ENCODE measurements at regions not wholly inside any gene's neighbourhood (a gene's known extent, or its start where the extent isn't known, plus 50 kb on each side); places are given as distances from the start of the nearest gene placed in this dataset.

- H3T11ph ChIP-seq (ENCODE audit: low read length): no peak overlapping the region
- no peak overlapping the region for H4K5ac ChIP-seq (ENCODE audit: insufficient read length, low read depth, low read length)
- no peak overlapping the region for H2BK20ac ChIP-seq (ENCODE audit: low read depth, low read length, poor library complexity, severe bottlenecking)
- no peaks in the 10 kb centered on the region for H3K79me1 ChIP-seq (ENCODE audit: insufficient read depth, low read depth, low read length, poor library complexity, severe bottlenecking)
- H2BK15ac ChIP-seq (ENCODE audit: low read depth, low read length): no peak overlapping the region
- no peaks in the 10 kb centered on the region for H3K27me3 Mint-ChIP-seq (ENCODE audit: low read depth)
- H3K4me1 Mint-ChIP-seq: no peaks in the 10 kb centered on the region
- H3K9ac ChIP-seq (ENCODE audit: extremely low read depth, insufficient read length, low read length): no peak overlapping the region
- no peak overlapping the region for H2BK120ac ChIP-seq (ENCODE audit: low read depth, low read length, poor library complexity, severe bottlenecking)
- H3K9me3 ChIP-seq (ENCODE audit: control insufficient read depth, low read depth, low read length): no peaks in the 10 kb centered on the region
- no peak overlapping the region for H2AFZ ChIP-seq (ENCODE audit: low read length)
- no peak overlapping the region for H3K27ac Mint-ChIP-seq
- H4K8ac ChIP-seq (replicated peaks; ENCODE audit: insufficient read length, low read depth, low read length): no peak overlapping the region
- no peaks in the 10 kb centered on the region for H3K23me2 ChIP-seq (ENCODE audit: insufficient read length, low read depth, low read length, poor library complexity, severe bottlenecking)
- no peak overlapping the region for H4K91ac ChIP-seq (ENCODE audit: insufficient read length, low read depth, low read length)
- H3K79me2 ChIP-seq (ENCODE audit: insufficient read depth, low read length): no peaks in the 10 kb centered on the region
- H3K18ac ChIP-seq (ENCODE audit: insufficient read length, low read depth, low read length): no peak overlapping the region
- H3K14ac ChIP-seq (ENCODE audit: insufficient read depth, low read length): no peak overlapping the region
- H3K56ac ChIP-seq (ENCODE audit: insufficient read length, low read depth, low read length): no peak overlapping the region
- H4K20me1 ChIP-seq (ENCODE audit: control insufficient read depth, insufficient read depth, insufficient read length): no peaks in the 10 kb centered on the region
- H3K4me1 ChIP-seq (ENCODE audit: insufficient read depth, low read length): no peaks in the 10 kb centered on the region
- H3K36me3 Mint-ChIP-seq (ENCODE audit: insufficient read depth in 1 of 3, low read depth in 3 of 3): no peaks in the 10 kb centered on the region
- no peak overlapping the region for H2BK12ac ChIP-seq (ENCODE audit: insufficient read length, low read depth, low read length)
- no peaks in the 10 kb centered on the region for H3K27me3 ChIP-seq (ENCODE audit: insufficient read depth, low read length)
- no peak overlapping the region for H2AK5ac ChIP-seq (ENCODE audit: insufficient read length, low read length)
- peaks cover 4% of the 10 kb centered on the region in 2 experiments; a peak in 3 of 5 replicates for H3K9me3 Mint-ChIP-seq
- H2BK5ac ChIP-seq (ENCODE audit: insufficient read length, low read length): no peak overlapping the region
- no peak overlapping the region for H3K4ac ChIP-seq (ENCODE audit: low read depth, low read length)
- DNase-seq: no peak
- H3K23ac ChIP-seq (ENCODE audit: insufficient read length, low read depth, low read length): no peak overlapping the region
- no peak for TF ChIP-seq CTCF (conservative IDR thresholded peaks at IDR 0.05)
- no peak overlapping the region for H3K4me3 Mint-ChIP-seq
- H3K27ac ChIP-seq (ENCODE audit: insufficient read length, low read depth, low read length): no peak overlapping the region
- H3K4me2 ChIP-seq (ENCODE audit: insufficient read depth, insufficient read length, low read length): no peak overlapping the region
These were observed 717.8 kb downstream of the JRKL start for GRCh38 chr11:97107604-97108003.
